GM12891 (cell line): ENCODE measurements at regions not wholly inside any gene's neighbourhood (a gene's known extent, or its start where the extent isn't known, plus 50 kb on each side); places are given as distances from the start of the nearest gene placed in this dataset.

Experiments used
- POLR2A ChIP-seq: IDR thresholded peaks from 2 replicates; pipeline ENCODE4 v1.6.1; 2011; ENCODE audit warnings: low read depth, low read length, control low read depth
- POLR2AphosphoS5 ChIP-seq: IDR thresholded peaks from 2 replicates; pipeline ENCODE4 v1.6.1; 2011; ENCODE audit warnings: low read depth, low read length, control low read depth
- POU2F2 ChIP-seq: IDR thresholded peaks from 2 replicates; pipeline ENCODE4 v1.6.1; 2011; ENCODE audit warnings: low read depth, mild to moderate bottlenecking, control low read depth, low read length, moderate library complexity
- SPI1 ChIP-seq: IDR thresholded peaks from 2 replicates; pipeline ENCODE4 v1.6.1; 2011; ENCODE audit warnings: low read depth, low read length, control low read depth
- TAF1 ChIP-seq: IDR thresholded peaks from 2 replicates; pipeline ENCODE4 v1.6.1; 2011; ENCODE audit warnings: low read depth, low read length, control low read depth

DNA sequence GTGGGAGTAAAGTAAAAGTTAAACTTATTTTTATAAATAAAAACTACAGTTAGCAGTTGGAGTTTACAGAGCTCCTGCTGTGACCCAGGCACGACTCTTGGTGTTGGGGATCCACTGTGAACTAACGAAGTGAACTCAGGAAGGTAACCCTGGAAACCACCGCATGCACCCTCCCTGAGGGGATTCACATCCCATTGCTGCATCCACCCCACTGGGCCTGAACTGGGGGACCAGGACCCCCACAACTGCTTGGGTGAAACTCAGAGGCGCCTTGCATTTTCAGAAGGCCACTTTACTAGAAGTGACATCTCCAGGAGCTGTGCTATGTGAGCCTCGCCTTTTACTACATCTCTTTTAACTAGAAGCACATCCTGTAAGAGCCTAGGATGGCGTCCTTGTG, 166.4 kb downstream of the TEX29 start:
- TF ChIP-seq TAF1 (no peak), POLR2A (no peak), POLR2AphosphoS5 (no peak), SPI1 (no peak), POU2F2 (no peak)
